Omental fat pad (tissue), 3 donors: ENCODE measurements at regions not wholly inside any gene's neighbourhood (a gene's known extent, or its start where the extent isn't known, plus 50 kb on each side); places are given as distances from the start of the nearest gene placed in this dataset.
"Not testable (repeated sequence)": the region's sequence is repeated elsewhere in the genome, so short reads cannot be mapped to it uniquely, and the experiment has no call there.

Experiments used
- ATAC-seq: fragments of 150-250 bp; one replicate; pipeline ENCODE4 v1.9.1; 2016; ENCODE audit warnings: mild to moderate bottlenecking, moderate library complexity; ENCODE audit not compliant: low FRiP score
- DNase-seq: peaks from one replicate; pipeline ENCODE4 v3.0.0-alpha.2; 2019; ENCODE audit warnings: low spot score
- CTCF ChIP-seq, 3 donors: fragments of 450-650 bp; IDR thresholded peaks; one replicate each; pipeline ENCODE4 v1.5.1; 2016 to 2017; ENCODE audit warnings: antibody characterized with exemption in 3 of 3, mild to moderate bottlenecking in 3 of 3, moderate library complexity in 2 of 3

DNA sequence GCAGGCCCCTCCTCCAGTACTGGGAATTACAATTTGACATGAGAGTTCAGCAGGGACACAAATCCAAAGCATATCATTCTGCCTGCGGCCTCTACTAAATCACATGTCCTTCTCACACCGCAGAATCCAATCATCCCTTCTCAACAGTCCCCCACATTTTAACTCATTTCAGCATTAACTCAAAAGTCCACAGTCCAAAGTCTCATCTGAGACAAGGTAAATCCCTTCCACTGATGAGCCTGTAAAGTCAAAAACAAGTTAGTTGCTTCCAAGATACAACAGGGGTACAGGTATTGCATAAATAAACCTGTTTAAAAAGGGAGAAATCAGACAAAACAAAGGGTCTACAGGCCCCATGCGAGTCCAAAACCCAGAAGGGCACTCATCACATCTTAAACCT, 64.0 kb downstream of the EBNA1BP2 start:
- DNase-seq (no peak), ATAC-seq (no peak)
- no peak for TF ChIP-seq CTCF (IDR thresholded peaks at IDR 0.05)

GRCh38 chr1:43107664-43108063, 64.4 kb downstream of the EBNA1BP2 start:
- no peak for ATAC-seq
- TF ChIP-seq CTCF (IDR thresholded peaks at IDR 0.05) = no peak
- DNase-seq = no peak

DNA sequence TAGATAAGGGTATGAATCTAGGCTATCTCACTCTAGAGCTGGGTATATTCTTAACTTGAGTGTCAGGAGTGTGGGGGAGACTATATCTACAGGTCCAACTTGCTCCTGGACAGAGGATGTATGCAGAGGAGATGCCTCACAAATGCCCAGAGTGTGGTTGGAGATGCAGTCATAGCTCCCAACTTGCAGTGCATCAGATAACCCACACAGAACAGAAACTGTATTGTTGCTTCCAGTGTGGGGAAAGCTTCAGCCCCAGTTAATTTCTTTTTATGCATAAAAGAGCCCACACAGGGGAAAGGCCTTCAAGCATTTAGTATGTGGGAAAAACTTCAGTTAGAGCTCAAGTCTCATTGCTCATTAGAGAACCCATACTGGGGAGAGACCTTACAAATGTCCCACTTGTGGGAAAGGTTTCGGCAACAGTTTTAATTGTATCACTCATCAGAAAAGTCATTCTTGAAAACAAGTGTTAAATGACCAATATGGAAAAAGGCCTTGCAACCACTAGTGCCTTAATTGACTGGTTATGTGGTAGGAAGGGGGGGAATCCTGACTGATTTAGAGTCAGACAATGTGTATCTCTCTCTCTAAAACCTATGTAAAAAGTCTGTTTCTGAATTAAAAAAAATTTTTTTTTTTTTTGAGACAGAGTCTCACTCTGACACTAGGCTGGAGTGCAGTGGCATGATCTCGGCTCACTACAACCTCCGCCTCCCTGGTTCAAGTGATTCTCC, 67.9 kb downstream of the EBNA1BP2 start:
- ATAC-seq (no peak), DNase-seq (no peak)
- no peak for TF ChIP-seq CTCF (IDR thresholded peaks at IDR 0.05)

DNA sequence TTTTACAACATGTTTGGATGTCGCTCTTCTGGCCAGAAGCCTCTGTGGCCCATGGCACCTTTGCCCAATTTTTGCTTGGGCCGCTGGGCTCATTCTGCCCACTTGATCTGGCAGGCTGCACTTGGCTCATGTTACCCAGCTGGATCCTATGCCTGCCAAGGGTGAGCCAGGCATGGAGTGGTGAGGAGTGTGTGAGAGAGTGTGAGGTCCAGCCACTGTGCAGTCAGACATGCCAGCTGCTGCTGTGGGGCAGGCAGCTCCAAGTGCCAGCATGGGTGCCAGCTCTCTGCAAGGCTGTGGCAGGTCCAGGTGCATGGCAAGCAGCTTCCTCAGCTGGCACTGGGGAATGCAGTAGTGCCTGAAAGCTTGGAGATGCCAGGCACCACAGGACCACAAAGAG, 71.0 kb downstream of the EBNA1BP2 start:
- no peak for DNase-seq
- ATAC-seq = no peak
- TF ChIP-seq CTCF (IDR thresholded peaks at IDR 0.05) = no peak

- TF ChIP-seq CTCF (IDR thresholded peaks at IDR 0.05) = no peak
- DNase-seq (no peak), ATAC-seq (no peak)
These were observed 73.9 kb downstream of the EBNA1BP2 start for GRCh38 chr1:43098200-43098599.

GRCh38 chr1:43096528-43096927, 75.6 kb downstream of the EBNA1BP2 start:
- DNase-seq, ATAC-seq: not testable (repeated sequence)

GRCh38 chr1:43090812-43091211, 81.3 kb downstream of the EBNA1BP2 start:
- not testable (repeated sequence) for DNase-seq, ATAC-seq

GRCh38 chr1:43090157-43090556, 81.9 kb downstream of the EBNA1BP2 start:
- not testable (repeated sequence) for DNase-seq, ATAC-seq

DNA sequence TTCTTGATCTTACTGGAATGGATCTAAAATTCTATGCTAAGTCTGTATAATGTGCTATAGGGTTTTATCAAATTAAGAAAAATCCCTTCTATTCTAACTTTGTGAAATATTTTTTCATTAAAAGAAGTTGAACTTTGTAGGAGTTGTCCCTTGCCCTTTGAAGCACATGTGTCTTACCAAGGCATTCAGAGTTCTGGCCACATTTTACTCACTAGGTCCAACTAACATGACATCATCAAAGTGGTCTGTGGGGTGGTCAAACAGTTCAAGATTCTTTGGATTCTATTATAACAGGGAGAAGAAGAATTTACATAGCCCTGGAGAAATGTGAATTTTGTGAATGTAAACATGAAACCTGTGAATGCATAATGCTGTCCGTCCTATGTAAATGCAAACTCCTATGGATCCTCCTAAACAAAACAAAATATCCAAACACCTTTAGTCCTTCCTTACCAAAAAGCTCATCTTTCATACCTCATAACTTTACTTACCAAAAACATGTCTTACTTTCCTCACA, 88.7 kb downstream of the EBNA1BP2 start:
- DNase-seq = no peak
- no peak for TF ChIP-seq CTCF (IDR thresholded peaks at IDR 0.05)
- ATAC-seq = no peak
